PC-3 (cell line): ENCODE measurements at regions not wholly inside any gene's neighbourhood (a gene's known extent, or its start where the extent isn't known, plus 50 kb on each side); places are given as distances from the start of the nearest gene placed in this dataset.

ENCODE experiments used
- ATAC-seq: fragments of 200-7000 bp; cut with Tn5 transposase; 2 replicates; pipeline ENCODE4 v1.9.1; 2020; ENCODE audit warnings: mild to moderate bottlenecking, moderate library complexity
- BruUV-seq: library from RNA; stranded (reverse); fragments of 400-500 nt; replicated peaks from 2 replicates; lab custom pipeline; 2021; lab: Mats Ljungman, UMichigan
- CTCF ChIA-PET: fragments of 300-600 bp; sonication (Branson Sonifier 250); formaldehyde crosslinking; loops from one replicate; lab custom pipeline; 2022; ENCODE audit warnings: antibody characterized with exemption; lab: Charles Lee
- POLR2A ChIA-PET: fragments of 300-600 bp; sonication (Branson Sonifier 250); formaldehyde crosslinking; loops from one replicate; lab custom pipeline; 2022; ENCODE audit warnings: antibody characterized with exemption; ENCODE audit not compliant: unreplicated experiment; lab: Charles Lee
- DNase-seq: peaks from one replicate; pipeline ENCODE4 v3.0.0-alpha.2; 2015
- H2AFZ ChIP-seq: fragments of 300-600 bp; sonication (generic); 2 replicates; pipeline ENCODE4 v1.6.0; 2016; ENCODE audit warnings: antibody characterized with exemption, low read length
- H3F3A ChIP-seq: fragments of 300-600 bp; sonication (generic); one replicate; pipeline ENCODE4 v1.6.0; 2017; ENCODE audit warnings: antibody characterized with exemption, low read length, control low read depth, mild to moderate bottlenecking; ENCODE audit not compliant: unreplicated experiment
- H3K27ac ChIP-seq: fragments of 300-600 bp; sonication (generic); 2 replicates; pipeline ENCODE4 v1.5.1; 2016; ENCODE audit warnings: mild to moderate bottlenecking, low read length
- H3K27me3 ChIP-seq: fragments of 300-600 bp; sonication (generic); 2 replicates; pipeline ENCODE4 v1.6.1; 2016; ENCODE audit warnings: low read length, mixed read lengths
- H3K36me3 ChIP-seq: fragments of 300-600 bp; sonication (generic); 2 replicates; pipeline ENCODE4 v1.6.1; 2016; ENCODE audit warnings: low read depth, mixed run types, low read length, mixed read lengths
- H3K4me1 ChIP-seq: fragments of 300-600 bp; sonication (generic); 2 replicates; pipeline ENCODE4 v1.5.1; 2016; ENCODE audit warnings: low read length; ENCODE audit not compliant: insufficient read depth
- H3K4me2 ChIP-seq: fragments of 300-600 bp; sonication (generic); 2 replicates; pipeline ENCODE4 v1.6.0; 2016; ENCODE audit warnings: low read length
- H3K4me3 ChIP-seq: fragments of 300-600 bp; sonication (generic); 2 replicates; pipeline ENCODE4 v1.5.1; 2016; ENCODE audit warnings: mild to moderate bottlenecking, low read length, mixed read lengths
- H3K79me2 ChIP-seq: fragments of 300-600 bp; sonication (generic); 2 replicates; pipeline ENCODE4 v1.6.1; 2017; ENCODE audit warnings: low read length, mixed read lengths
- H3K9ac ChIP-seq: fragments of 300-600 bp; sonication (generic); 2 replicates; pipeline ENCODE4 v1.6.0; 2016; ENCODE audit warnings: mild to moderate bottlenecking, low read length
- H3K9me2 ChIP-seq: fragments of 300-600 bp; sonication (generic); replicated peaks from 2 replicates; pipeline ENCODE4 v1.6.1; 2016; ENCODE audit warnings: mixed run types, low read length, mixed read lengths
- H3K9me3 ChIP-seq: fragments of 300-600 bp; sonication (generic); 2 replicates; pipeline ENCODE4 v1.6.1; 2016; ENCODE audit warnings: low read length, mixed read lengths
- H4K20me1 ChIP-seq: fragments of 300-600 bp; sonication (generic); 2 replicates; pipeline ENCODE4 v1.6.1; 2016; ENCODE audit warnings: low read length, mixed read lengths
- EZH2 ChIP-seq: fragments of 300-600 bp; sonication (generic); IDR thresholded peaks from one replicate; pipeline ENCODE4 v1.6.1; 2017; ENCODE audit warnings: antibody characterized with exemption, mild to moderate bottlenecking, low read length; ENCODE audit not compliant: unreplicated experiment
- EZH2phosphoT487 ChIP-seq: fragments of 300-600 bp; sonication (generic); IDR thresholded peaks from 2 replicates; pipeline ENCODE4 v1.6.1; 2018; ENCODE audit warnings: mild to moderate bottlenecking, antibody characterized with exemption, low read length, borderline replicate concordance
- intact Hi-C: fragments of 100-400 bp; cut with micrococcal nuclease; formaldehyde crosslinking; loops from 2 replicates; pipeline ENCODE4 v1.9.0; 2023
- TF ChIP-seq, protein P1 (sequence below): fragments of 300-600 bp; sonication (generic); conservative IDR thresholded peaks from 2 replicates; pipeline ENCODE4 v1.5.1; 2017; ENCODE audit warnings: antibody characterized with exemption, low read depth, mild to moderate bottlenecking, low read length

GRCh38 chr22:23370251-23370650 is 189.9 kb downstream of the BCR start:
- intact Hi-C loops: no loop called here
- H3K9ac ChIP-seq: no peak overlapping the region
- no peaks in the 10 kb centered on the region for H3K36me3 ChIP-seq
- no peaks in the 10 kb centered on the region for H3K4me1 ChIP-seq
- no peak overlapping the region for H2AFZ ChIP-seq
- ATAC-seq: no peak
- ChIA-PET CTCF (no interaction called here), POLR2A (no interaction called here)
- no peaks in the 10 kb centered on the region for H3F3A ChIP-seq
- peaks cover 23% of the 10 kb centered on the region; the same call in 1 of the 2 replicates for H3K27me3 ChIP-seq
- no peaks in the 10 kb centered on the region for H3K9me2 ChIP-seq
- no peak overlapping the region for H3K4me3 ChIP-seq
- H3K9me3 ChIP-seq: no peaks in the 10 kb centered on the region
- BruUV-seq: no TSS peak
- H3K27ac ChIP-seq: no peak overlapping the region
- no peaks in the 10 kb centered on the region for H4K20me1 ChIP-seq
- H3K4me2 ChIP-seq: no peak overlapping the region
- H3K79me2 ChIP-seq: no peaks in the 10 kb centered on the region
- DNase-seq: no peak
- TF ChIP-seq EZH2phosphoT487: no peak
- TF ChIP-seq EZH2: no peak
- TF ChIP-seq, protein P1, sequence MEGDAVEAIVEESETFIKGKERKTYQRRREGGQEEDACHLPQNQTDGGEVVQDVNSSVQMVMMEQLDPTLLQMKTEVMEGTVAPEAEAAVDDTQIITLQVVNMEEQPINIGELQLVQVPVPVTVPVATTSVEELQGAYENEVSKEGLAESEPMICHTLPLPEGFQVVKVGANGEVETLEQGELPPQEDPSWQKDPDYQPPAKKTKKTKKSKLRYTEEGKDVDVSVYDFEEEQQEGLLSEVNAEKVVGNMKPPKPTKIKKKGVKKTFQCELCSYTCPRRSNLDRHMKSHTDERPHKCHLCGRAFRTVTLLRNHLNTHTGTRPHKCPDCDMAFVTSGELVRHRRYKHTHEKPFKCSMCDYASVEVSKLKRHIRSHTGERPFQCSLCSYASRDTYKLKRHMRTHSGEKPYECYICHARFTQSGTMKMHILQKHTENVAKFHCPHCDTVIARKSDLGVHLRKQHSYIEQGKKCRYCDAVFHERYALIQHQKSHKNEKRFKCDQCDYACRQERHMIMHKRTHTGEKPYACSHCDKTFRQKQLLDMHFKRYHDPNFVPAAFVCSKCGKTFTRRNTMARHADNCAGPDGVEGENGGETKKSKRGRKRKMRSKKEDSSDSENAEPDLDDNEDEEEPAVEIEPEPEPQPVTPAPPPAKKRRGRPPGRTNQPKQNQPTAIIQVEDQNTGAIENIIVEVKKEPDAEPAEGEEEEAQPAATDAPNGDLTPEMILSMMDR: no peak

GRCh38 chr22:23369054-23369685 is 188.9 kb downstream of the BCR start:
- no peak for TF ChIP-seq EZH2
- TF ChIP-seq, protein P1: no peak
- TF ChIP-seq EZH2phosphoT487: no peak
- intact Hi-C loops: no loop called here
- no peaks in the 10 kb centered on the region for H3F3A ChIP-seq
- CTCF ChIA-PET: no interaction called here
- POLR2A ChIA-PET: no interaction called here
- BruUV-seq: no TSS peak
- no peaks in the 10 kb centered on the region for H3K9me2 ChIP-seq
- H3K4me2 ChIP-seq: no peak overlapping the region
- H3K27ac ChIP-seq: no peak overlapping the region
- H3K27me3 ChIP-seq: peaks cover 23% of the 10 kb centered on the region; the same call in 1 of the 2 replicates
- H3K36me3 ChIP-seq: no peaks in the 10 kb centered on the region
- no peak overlapping the region for H2AFZ ChIP-seq
- H3K9ac ChIP-seq: no peak overlapping the region
- no peaks in the 10 kb centered on the region for H3K9me3 ChIP-seq
- no peak for DNase-seq
- no peaks in the 10 kb centered on the region for H3K79me2 ChIP-seq
- no peaks in the 10 kb centered on the region for H4K20me1 ChIP-seq
- H3K4me3 ChIP-seq: no peak overlapping the region
- no peaks in the 10 kb centered on the region for H3K4me1 ChIP-seq
- no peak for ATAC-seq
